Mucosa of descending colon (tissue), 3 donors: ENCODE measurements at regions not wholly inside any gene's neighbourhood (a gene's known extent, or its start where the extent isn't known, plus 50 kb on each side); places are given as distances from the start of the nearest gene placed in this dataset.

ENCODE experiments used
- ATAC-seq: fragments of 200-7000 bp; cut with Tn5 transposase; one replicate; pipeline ENCODE4 v1.9.1; 2020; ENCODE audit warnings: mild to moderate bottlenecking, moderate library complexity
- DNase-seq, 3 donors: peaks; one replicate each; pipeline ENCODE4 v3.0.0-alpha.2; 2020
- H3K36me3 ChIP-seq: fragments of 200-600 bp; one replicate; pipeline ENCODE4 v1.8.0; 2021; ENCODE audit warnings: low read depth, mild to moderate bottlenecking
- H3K4me1 ChIP-seq: fragments of 200-600 bp; one replicate; pipeline ENCODE4 v1.8.0; 2021; ENCODE audit warnings: low read depth, mild to moderate bottlenecking
- H3K4me3 ChIP-seq: fragments of 200-600 bp; one replicate; pipeline ENCODE4 v1.8.0; 2021; ENCODE audit warnings: mild to moderate bottlenecking
- H3K9me3 ChIP-seq: fragments of 200-600 bp; one replicate; pipeline ENCODE4 v1.8.0; 2021; ENCODE audit warnings: mild to moderate bottlenecking
- CTCF ChIP-seq: fragments of 200-600 bp; IDR thresholded peaks from one replicate; pipeline ENCODE4 v1.8.0; 2022; ENCODE audit warnings: antibody characterized with exemption, mild to moderate bottlenecking
- intact Hi-C, 2 donors: fragments of 100-400 bp; cut with DNase I in 1 of 2; cut with micrococcal nuclease in 1 of 2; formaldehyde crosslinking; loops; one replicate each; pipeline versions ENCODE4 v1.11.0 to v1.11.1; 2022; cut with DNase I, micrococcal nuclease
- donor health status: DM: no; HTN: no; CAD: no; lungs with moderate emphysema.
- donor health status: DM: no; HTN: no; CAD: no.
- donor health status: DM: no; HTN: yes; CAD: no.

GRCh38 chrY:15326673-15327072 lies 802.3 kb downstream of the NLGN4Y start:
- DNase-seq (no peak), ATAC-seq (no peak)
- Histone ChIP-seq H3K36me3 (no peaks in the 10 kb centered on the region), H3K4me1 (no peaks in the 10 kb centered on the region), H3K9me3 (no peaks in the 10 kb centered on the region), H3K4me3 (no peak overlapping the region)
- no peak for TF ChIP-seq CTCF
- intact Hi-C loops: no loop called here

- ATAC-seq (no peak), DNase-seq (no peak)
- Histone ChIP-seq H3K4me1 (no peaks in the 10 kb centered on the region), H3K36me3 (no peaks in the 10 kb centered on the region), H3K9me3 (no peaks in the 10 kb centered on the region), H3K4me3 (no peak overlapping the region)
- intact Hi-C loops: no loop called here
- no peak for TF ChIP-seq CTCF
Measured at GRCh38 chrY:15328848-15329247, 804.5 kb downstream of the NLGN4Y start.

- no peak for ATAC-seq
- peak in 2 of 3 donors; percentile 51 to 54 for DNase-seq
- Histone ChIP-seq H3K36me3 (no peaks in the 10 kb centered on the region), H3K4me3 (no peak overlapping the region), H3K4me1 (no peaks in the 10 kb centered on the region), H3K9me3 (no peaks in the 10 kb centered on the region)
- no peak for TF ChIP-seq CTCF
- intact Hi-C loops: no loop called here
Measured at GRCh38 chrY:15343522-15343921, 819.2 kb downstream of the NLGN4Y start.

GRCh38 chrY:15345471-15346155 lies 821.3 kb downstream of the NLGN4Y start:
- ATAC-seq: no peak
- no peaks in the 10 kb centered on the region for H3K36me3 ChIP-seq
- no peak for TF ChIP-seq CTCF
- intact Hi-C loops: no loop called here
- H3K4me3 ChIP-seq: no peak overlapping the region
- H3K9me3 ChIP-seq: no peaks in the 10 kb centered on the region
- no peak for DNase-seq
- no peaks in the 10 kb centered on the region for H3K4me1 ChIP-seq

- DNase-seq: no peak
- no peaks in the 10 kb centered on the region for H3K36me3 ChIP-seq
- no peaks in the 10 kb centered on the region for H3K9me3 ChIP-seq
- no peak for ATAC-seq
- no peak for TF ChIP-seq CTCF
- intact Hi-C loops: no loop called here
- no peaks in the 10 kb centered on the region for H3K4me1 ChIP-seq
- H3K4me3 ChIP-seq: no peak overlapping the region
Measured at GRCh38 chrY:15349351-15349750, 825.0 kb downstream of the NLGN4Y start.

GRCh38 chrY:15355321-15355720 lies 831.0 kb downstream of the NLGN4Y start:
- DNase-seq (no peak), ATAC-seq (no peak)
- Histone ChIP-seq H3K4me1 (no peaks in the 10 kb centered on the region), H3K36me3 (no peaks in the 10 kb centered on the region), H3K9me3 (no peaks in the 10 kb centered on the region), H3K4me3 (no peak overlapping the region)
- intact Hi-C loops: no loop called here
- TF ChIP-seq CTCF: no peak
